C4-2B (cell line): ENCODE measurements at regions not wholly inside any gene's neighbourhood (a gene's known extent, or its start where the extent isn't known, plus 50 kb on each side); places are given as distances from the start of the nearest gene placed in this dataset.

ENCODE experiments used
- H3K27ac ChIP-seq: fragments of 450-650 bp; 2 replicates; pipeline ENCODE4 v1.5.1; 2017
- CTCF ChIP-seq: fragments of 450-650 bp; conservative IDR thresholded peaks from 2 replicates; pipeline ENCODE4 v1.5.1; 2017; ENCODE audit warnings: mild to moderate bottlenecking
- ZFX ChIP-seq: fragments of 450-650 bp; IDR thresholded peaks from 2 replicates; pipeline ENCODE4 v1.6.1; 2017

GRCh38 chr3:43953814-43954692, 263.3 kb downstream of the ABHD5 start:
- no peak overlapping the region for H3K27ac ChIP-seq
- TF ChIP-seq CTCF (no peak), ZFX (no peak)

- H3K27ac ChIP-seq: no peak overlapping the region
- no peak for TF ChIP-seq CTCF
- no peak for TF ChIP-seq ZFX
These were observed 266.2 kb downstream of the ABHD5 start for GRCh38 chr3:43956945-43957344.

DNA sequence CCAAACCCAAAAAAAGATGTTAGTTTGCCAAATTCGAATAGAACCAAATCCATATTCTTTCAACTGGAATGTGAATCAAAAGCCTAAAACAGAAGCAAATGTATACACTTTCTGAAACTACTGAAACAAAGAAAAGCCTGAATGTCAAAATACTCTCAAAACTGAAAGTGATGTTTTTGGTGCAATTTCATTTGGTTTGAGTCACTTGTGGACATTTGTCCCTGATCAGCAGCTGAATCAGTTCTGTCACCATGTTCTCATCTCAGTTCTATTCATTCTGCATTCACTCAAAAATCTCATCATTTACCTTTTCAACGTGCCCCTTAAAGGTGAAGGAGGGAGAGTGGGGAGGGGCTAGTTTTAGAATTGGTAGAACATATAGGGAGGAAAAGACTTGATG, 266.8 kb downstream of the ABHD5 start:
- TF ChIP-seq CTCF: no peak
- no peak for TF ChIP-seq ZFX
- H3K27ac ChIP-seq: no peak overlapping the region

DNA sequence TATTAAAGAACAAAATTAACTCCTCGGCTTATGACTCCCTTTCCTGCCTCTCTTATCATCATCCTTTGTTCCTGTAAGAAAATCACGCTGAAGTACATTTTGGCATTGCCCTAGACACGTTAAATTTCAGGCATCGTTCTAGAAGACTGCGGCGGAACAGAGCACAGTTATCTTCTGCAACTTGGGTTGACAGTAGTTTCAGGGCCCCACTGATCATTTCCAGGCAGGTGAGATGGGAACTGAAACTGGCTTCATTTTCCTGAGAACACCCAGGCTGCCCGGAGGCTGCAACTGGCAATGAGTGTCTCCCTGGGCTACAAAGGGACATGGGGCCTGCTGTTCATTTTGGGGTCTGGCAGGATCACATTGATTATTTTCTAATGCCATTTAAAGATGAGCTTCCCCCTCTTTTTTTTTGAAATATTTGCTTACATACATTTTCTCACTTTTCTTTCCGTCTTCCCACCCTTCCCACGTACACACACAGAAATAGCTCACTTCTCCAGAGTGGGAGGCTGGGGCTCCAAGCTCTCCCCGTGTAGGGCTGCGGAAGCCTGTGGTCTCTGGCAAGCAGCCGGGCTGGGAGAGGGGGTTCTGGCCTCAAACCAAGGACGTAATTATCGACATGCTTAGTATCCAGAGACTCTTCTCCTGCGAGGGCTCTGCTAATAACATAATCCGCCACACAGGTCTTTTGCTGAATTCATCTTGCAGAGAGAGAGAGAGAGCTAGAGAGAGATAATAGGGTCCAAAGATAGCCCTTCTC, 267.4 kb downstream of the ABHD5 start:
- H3K27ac ChIP-seq: no peak overlapping the region

GRCh38 chr3:43958973-43959372, 268.2 kb downstream of the ABHD5 start:
- TF ChIP-seq ZFX: no peak
- no peak for TF ChIP-seq CTCF
- no peak overlapping the region for H3K27ac ChIP-seq

More for the DNA sequence above, 267.4 kb downstream of the ABHD5 start:
- no peak for TF ChIP-seq ZFX

DNA sequence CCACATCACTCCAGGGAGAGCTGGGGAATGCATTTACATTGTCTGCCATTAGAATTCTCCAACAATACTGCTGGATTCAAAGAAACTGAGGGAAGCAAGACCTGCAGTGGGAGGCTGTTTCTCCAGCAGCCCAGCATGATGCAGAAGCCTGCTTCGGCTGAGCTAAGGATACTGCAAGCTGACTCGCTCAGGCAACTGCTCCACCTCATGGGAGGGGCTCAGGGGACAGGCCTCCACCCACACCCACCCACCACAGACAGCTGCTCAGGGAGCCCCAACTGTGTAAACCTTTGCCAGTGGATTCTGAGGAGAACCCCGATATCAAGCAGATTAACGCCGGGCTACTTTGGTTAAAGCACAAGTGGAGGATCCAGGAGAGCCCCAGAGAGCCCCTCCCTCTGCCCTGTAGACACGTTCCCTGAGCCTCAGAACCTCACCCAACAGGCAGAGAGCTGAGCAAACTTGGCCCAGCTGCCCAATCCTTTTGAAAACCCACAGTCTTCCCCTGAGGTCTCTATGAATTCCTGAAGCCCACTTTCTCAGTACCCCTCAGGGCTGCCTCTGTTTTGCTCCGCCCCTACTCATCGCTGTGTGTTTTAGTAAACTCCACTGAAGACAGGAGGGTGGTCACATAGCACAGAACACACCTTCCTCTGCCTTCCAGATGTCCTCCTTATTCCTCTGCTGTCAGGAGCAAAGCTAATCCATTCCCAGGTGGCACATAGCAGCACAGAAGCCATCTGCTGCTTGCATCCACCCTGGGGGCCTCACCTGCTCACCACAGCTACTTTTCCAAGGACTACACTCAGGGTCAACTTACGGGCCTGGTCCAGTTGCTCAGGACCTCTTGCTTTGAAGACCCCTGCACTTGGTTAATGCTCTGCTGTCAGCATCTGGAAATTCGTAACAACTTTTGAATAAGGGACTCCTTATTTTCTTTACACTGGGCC, 269.0 kb downstream of the ABHD5 start:
- no peak for TF ChIP-seq ZFX
- no peak for TF ChIP-seq CTCF
- H3K27ac ChIP-seq: no peak overlapping the region

DNA sequence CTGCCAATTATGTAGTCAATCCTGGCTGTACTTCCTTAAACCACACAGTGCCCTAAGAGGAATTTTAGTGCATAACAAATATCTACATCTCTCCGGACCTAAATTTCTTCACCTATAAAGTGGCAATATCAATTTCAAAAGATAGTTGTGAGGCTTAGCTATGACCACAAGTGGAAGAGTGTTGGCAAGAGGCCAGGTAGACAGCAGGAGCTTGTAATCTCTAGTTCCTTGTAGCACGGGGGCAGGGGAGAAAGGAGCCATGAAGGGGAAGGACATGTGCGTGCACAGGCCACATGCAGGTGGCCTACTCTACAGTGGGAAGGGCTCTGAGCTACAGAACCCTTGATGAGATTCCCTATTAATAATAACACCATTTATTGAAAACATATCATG, 269.7 kb downstream of the ABHD5 start:
- no peak for TF ChIP-seq ZFX
- no peak for TF ChIP-seq CTCF
- H3K27ac ChIP-seq: no peak overlapping the region
